HL-60 (cell line): ENCODE measurements at regions not wholly inside any gene's neighbourhood (a gene's known extent, or its start where the extent isn't known, plus 50 kb on each side); places are given as distances from the start of the nearest gene placed in this dataset.

Experiments used
- DNase-seq, 2 experiments: peaks; one replicate each; pipeline ENCODE4 v3.0.0-alpha.2; 2010 to 2020; ENCODE audit warnings: low read depth in 1 of 2, low spot score in 1 of 2
- H3K27ac ChIP-seq: fragments of 250-450 bp; sonication (Bioruptor Pico); replicated peaks from 2 replicates; pipeline ENCODE4 v1.5.1; 2020; ENCODE audit warnings: mild to moderate bottlenecking, moderate library complexity
- H3K27me3 ChIP-seq: fragments of 250-450 bp; sonication (Bioruptor Pico); 2 replicates; pipeline ENCODE4 v1.5.1; 2021; ENCODE audit warnings: mild to moderate bottlenecking, moderate library complexity; ENCODE audit not compliant: insufficient read depth, poor library complexity, severe bottlenecking
- H3K4me3 ChIP-seq: replicated peaks from 2 replicates; pipeline ENCODE4 v1.5.1; 2011; ENCODE audit warnings: mild to moderate bottlenecking, control low read depth, low read length; ENCODE audit not compliant: insufficient read depth
- CTCF ChIP-seq: IDR thresholded peaks from one replicate; pipeline ENCODE4 v1.5.1; 2011; ENCODE audit warnings: low read length, control low read depth, inconsistent platforms; ENCODE audit not compliant: insufficient read depth
- GABPA ChIP-seq: IDR thresholded peaks from 2 replicates; pipeline ENCODE4 v1.6.1; 2012; ENCODE audit warnings: low read depth
- POLR2AphosphoS5 ChIP-seq: IDR thresholded peaks from 2 replicates; pipeline ENCODE4 v1.6.1; 2012; ENCODE audit warnings: low read depth
- REST ChIP-seq: IDR thresholded peaks from 2 replicates; pipeline ENCODE4 v1.6.1; 2012; ENCODE audit warnings: low read depth; ENCODE audit not compliant: insufficient replicate concordance
- SPI1 ChIP-seq: IDR thresholded peaks from 2 replicates; pipeline ENCODE4 v1.6.1; 2012; ENCODE audit warnings: low read depth, mild to moderate bottlenecking, borderline replicate concordance

DNA sequence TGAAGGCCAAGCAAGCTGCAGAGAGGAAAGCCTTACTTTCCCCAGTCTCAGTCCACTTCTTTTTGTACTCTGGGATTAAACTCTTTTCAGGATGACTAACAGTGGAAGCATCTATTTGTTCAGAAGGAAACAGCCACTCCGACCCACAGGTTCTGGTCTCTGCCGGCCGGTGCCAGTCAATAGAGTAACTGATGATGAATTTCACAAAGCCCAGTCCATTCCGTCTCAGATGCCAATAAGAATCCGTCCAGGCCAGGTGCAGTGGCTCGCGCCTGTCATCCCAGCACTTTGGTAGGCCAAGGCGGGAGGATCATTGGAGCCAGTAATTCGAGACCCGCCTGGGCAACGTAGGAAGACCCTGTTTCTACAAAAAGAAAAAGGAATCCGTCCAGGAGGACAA is 58.5 kb upstream of the HELT start:
- TF ChIP-seq REST (no peak), POLR2AphosphoS5 (no peak), GABPA (no peak), CTCF (no peak), SPI1 (no peak)
- DNase-seq: no peak
- H3K27ac ChIP-seq: no peak overlapping the region
- no peaks in the 10 kb centered on the region for H3K27me3 ChIP-seq
- H3K4me3 ChIP-seq: no peak overlapping the region

- TF ChIP-seq CTCF (no peak), GABPA (no peak), SPI1 (no peak), POLR2AphosphoS5 (no peak), REST (no peak)
- no peak for DNase-seq
- H3K4me3 ChIP-seq: no peak overlapping the region
- no peak overlapping the region for H3K27ac ChIP-seq
- H3K27me3 ChIP-seq: no peaks in the 10 kb centered on the region
These were observed 57.8 kb upstream of the HELT start for GRCh38 chr4:184960505-184960971.

- H3K4me3 ChIP-seq: no peak overlapping the region
- DNase-seq: no peak
- H3K27me3 ChIP-seq: no peaks in the 10 kb centered on the region
- H3K27ac ChIP-seq: no peak overlapping the region
- TF ChIP-seq GABPA (no peak), SPI1 (no peak), CTCF (no peak), POLR2AphosphoS5 (no peak), REST (no peak)
These were observed 56.6 kb upstream of the HELT start for GRCh38 chr4:184961660-184962059.
